ENCODE measurements at regions not wholly inside any gene's neighbourhood (a gene's known extent, or its start where the extent isn't known, plus 50 kb on each side); places are given as distances from the start of the nearest gene placed in this dataset.
"Not testable (repeated sequence)": the region's sequence is repeated elsewhere in the genome, so short reads cannot be mapped to it uniquely, and the experiment has no call there.

DNA sequence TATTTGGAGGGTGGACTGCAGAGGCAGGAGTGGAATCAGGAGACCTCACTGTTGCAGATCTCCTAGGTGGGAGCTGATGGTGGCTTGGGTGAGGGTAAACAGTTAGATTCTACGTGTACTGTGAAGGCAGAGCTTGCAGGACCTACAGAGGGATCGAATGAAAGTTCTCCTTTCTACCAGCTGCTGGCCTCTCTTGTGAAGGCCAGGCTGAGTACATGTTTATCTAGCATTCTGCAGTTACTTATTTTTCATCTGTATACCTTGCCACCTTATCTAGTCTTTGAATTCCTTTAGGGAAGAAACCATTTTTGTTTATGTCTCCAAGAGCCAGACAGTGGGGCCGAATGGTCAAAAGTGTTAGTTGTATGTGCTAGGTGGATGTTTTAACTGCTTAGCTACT, 57.6 kb downstream of the PTTG1 start:
- FAIRE-seq = no peak

DNA sequence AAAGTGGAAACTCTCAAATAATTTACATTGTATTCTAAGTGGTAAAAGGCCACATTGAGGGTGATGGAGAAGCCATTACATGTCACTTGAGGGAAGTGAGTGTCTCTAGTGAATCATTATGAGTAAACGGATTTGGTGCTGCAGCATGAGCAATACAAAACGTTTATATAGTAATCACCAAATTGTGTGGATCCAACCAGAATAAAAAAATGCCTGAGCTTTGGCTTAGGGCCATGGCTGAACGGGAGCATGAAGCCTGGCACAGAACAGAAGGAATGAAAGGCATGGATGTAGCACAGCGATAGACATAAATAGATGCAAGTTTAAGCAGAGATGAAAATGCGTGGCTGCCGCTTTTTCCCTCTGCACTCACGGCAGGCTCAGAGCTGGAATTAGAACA, 58.3 kb downstream of the PTTG1 start:
- no peak for FAIRE-seq

DNA sequence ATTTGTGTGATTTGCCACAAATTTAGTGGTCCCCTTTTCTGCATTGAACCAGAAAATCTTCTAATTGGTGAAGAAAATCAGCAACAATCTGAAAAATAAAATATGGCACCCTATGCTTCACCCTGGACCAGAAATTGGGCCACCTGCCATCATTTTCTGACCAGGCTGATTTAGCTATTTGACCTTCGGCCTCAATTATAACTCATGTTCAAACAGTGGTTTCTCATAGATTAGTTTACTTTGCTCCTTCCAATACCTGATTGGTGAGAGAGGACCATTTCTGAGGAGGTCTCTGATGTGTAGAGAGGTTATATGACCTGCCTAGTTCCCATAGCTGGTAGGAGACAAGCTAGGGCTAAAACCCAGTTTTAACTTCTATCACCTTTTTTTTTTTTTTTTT, 59.0 kb downstream of the PTTG1 start:
- no peak for FAIRE-seq

DNA sequence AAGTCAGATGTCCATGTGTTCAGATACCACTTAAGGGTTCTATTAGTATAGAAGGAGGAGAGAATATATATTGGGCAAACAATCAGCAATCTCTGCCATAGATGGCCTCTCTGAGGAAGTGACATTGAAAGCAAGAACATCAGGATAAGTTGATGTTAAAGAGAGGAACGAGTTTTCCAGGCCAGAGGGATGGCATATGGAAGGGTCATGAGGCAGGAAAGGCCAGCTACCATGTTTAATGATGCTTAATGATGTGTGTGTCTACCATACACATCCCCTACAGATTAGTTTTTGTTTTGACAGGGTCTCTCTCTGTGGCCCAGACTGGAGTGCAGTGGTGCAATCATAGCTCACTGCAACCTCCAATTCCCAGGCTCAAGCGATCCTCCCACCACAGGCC, 63.0 kb downstream of the PTTG1 start:
- FAIRE-seq = no peak

DNA sequence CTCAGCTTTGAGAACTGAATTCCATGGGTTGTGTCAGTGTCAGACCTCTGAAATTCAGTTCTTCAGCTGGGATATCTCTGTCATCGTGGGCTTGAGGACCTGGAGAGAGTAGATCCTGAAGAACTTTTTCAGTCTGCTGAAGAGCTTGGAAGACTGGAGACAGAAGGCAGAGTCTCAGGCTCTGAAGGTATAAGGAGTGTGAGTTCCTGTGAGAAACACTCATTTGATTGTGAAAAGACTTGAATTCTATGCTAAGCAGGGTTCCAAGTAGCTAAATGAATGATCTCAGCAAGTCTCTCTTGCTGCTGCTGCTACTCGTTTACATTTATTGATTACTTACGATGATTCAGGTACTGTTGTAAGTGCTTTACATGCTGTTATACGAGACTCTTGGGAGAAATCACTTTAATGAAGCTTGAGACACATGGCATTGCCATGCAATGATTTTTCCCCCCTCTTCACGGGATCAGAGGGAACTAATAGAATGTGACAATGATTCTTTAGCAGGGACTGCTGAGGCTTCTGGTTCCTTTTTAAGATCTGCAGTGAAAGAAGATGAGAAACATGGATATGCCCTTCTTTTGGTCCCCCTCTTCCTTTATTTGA, 63.8 kb downstream of the PTTG1 start:
- no peak for FAIRE-seq

DNA sequence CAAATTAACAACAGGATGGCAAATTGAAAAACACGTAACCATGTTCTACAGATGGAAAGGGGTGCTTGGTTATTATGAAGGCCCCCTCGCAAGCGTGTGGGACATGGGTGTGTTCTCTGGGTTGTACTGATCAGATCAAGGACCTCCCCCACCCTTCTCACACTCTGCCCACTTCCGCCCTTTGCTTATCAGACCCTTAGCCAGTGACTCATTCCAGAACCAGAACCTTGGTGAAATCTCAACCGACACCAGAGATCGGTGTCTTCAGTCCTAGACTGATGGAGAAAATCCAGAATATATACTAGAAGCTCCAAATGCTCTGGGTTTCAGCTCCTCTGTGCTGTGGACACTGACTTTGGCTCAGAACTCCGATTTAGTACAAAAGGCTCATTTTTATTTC, 64.9 kb downstream of the PTTG1 start:
- no peak for FAIRE-seq

DNA sequence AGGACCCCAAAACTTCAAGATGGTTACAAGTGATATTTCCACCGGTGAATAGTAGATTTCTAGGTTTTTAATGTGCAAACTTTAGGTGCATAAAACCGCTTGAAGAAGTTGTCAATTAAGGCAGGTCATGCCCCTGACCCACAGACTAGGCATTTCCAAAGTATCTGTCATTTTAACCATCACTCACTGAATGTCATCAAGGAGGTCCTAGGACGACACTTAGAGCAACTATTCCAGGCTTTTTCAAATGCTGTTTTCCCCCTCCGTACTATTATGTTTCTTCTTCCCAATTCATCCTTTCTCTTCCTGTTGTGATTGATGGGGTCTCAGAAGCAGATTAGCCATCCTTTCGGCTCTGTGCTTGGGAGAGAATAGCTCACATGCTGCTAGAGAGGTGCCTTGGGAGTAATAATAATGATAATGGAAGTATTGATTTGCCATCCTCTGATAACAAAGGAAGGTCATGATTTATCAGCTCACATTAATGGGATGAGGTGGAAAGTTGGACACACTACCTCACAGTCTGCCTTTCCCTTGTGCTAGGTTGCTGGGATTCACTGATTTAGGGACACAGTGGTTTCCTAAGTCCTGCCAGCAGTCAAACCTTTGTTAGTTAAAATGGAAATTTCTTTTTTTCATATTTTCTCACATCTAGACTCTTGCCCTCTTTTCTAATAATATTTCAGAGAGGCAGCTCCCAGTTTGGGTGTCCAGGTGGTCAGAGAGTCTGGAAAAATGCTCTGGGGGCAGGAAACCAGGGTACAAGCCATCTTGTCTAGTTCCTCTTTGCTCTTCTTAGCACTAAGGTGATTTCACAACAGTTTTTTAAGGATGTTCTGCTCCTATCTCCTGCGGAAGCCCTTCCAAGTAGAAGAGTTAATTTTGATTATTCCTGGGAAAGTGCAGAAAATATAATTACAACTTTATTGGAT, 67.0 kb downstream of the PTTG1 start:
- FAIRE-seq = no peak

DNA sequence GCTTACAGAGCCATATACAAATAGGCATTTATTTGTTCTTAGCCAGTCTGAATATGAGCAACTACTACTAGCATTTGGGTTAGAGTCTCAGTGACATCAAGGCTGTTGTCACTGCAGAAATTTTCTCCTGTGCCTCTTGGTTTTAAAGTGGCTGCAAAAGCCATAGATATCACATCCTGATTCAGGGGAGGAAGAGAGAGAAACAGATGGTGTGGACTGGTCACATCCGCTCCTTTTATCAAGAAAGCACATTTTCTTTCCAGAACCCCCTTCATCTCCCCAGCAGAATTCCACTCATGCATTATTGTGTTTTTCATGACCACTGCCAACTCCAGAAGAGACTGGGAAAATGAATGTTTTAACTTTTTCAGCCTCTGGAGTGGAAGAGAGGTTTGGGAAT, 69.8 kb downstream of the PTTG1 start:
- FAIRE-seq = no peak

DNA sequence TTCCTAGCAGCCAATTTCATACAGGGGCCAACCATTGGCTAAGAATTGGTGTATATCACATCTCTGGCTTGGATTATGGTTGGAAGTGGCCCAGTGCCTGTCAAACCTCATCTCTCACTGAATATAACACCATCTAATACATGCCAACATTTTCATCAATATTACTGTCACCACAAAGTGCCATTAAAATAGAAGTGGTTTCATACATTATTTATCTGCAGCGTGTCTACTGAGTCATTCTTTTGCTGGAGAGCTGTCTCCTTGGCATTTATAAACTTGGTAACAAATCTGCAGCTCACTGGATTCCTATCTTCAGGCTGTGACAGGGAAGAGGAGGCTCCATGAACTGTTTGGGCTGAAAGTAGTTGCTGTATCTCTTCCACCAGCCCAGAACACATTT, 70.9 kb downstream of the PTTG1 start:
- FAIRE-seq = no peak

DNA sequence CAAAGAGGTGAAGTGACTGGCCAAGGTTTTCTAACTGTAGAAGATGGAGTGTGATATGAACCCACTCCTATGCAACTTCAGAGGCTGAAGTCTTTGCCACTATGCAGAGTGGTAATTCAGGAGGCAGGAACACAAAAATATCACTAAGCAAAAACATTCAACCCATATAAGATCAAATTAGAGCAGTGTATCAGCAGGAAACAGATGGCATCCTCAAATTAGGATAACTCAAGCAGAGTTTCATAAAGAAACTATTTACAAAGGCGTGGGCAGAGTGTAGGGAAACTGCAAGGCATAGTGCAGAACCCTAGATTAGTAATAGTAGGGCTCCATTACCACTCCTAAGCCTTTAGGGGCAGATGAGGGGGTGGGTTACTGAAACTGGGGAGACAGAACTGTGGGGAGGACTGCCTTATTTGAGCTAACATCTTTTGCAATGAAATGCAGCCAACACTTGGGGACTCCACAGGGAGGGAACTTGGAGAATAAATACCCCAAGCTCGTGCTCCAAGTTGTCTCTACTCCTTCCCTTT, 72.2 kb downstream of the PTTG1 start:
- FAIRE-seq = no peak

DNA sequence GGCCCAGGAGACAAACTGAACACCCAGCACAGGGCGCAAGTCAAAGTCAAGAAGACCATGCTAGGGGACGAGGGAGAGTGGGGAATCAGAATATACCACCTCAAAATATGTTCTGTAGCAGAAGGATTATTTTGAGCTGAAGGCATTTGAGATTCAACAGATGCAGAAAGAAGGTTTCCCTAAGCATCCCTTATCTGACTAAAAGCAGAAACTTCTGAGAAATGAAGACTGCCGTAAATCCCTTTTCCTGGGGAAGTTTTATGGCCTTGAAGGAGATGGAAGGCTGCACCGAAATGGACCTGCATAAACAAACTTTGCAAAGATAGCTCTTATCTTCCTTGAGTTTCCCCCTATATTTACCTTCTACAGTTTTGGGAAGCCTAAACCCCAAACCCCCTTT, 72.8 kb downstream of the PTTG1 start:
- FAIRE-seq = no peak

DNA sequence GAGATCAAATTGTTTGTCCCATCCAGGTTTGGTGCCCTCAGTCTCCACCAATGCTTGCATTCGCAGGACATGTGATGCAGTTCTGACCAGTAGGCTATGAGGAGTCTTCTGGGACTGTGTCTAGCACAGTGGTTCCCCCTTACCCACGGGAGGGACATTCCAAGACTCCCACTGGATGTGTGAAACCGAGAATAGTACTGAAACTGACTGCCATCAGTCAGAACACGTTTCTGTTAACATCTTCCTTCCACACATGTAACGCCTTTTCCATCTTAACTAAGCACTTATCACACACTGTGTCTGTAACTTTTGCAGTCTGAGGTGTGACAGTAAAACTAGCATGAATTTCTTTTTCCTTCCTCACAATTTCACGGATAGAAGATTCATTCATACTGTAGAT, 74.7 kb downstream of the PTTG1 start:
- FAIRE-seq = no peak

DNA sequence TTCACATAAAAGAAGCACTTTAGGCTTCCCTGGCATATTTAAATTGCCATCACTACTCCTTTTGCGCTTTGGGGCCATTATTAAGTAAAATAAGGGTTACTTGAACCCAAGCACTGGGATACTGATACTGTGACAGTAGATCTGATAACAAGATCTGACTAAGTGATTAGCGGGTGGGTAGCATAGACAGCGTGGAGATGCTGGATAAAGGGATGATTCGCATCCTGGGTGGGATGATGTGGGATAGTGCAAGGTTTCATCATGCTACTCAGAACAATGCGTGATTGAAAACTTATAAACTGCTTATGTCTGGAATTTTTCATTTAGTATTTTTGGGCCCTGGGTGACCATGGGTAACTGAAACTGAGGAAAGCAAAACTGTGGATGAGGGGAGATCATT, 75.1 kb downstream of the PTTG1 start:
- FAIRE-seq = no peak

DNA sequence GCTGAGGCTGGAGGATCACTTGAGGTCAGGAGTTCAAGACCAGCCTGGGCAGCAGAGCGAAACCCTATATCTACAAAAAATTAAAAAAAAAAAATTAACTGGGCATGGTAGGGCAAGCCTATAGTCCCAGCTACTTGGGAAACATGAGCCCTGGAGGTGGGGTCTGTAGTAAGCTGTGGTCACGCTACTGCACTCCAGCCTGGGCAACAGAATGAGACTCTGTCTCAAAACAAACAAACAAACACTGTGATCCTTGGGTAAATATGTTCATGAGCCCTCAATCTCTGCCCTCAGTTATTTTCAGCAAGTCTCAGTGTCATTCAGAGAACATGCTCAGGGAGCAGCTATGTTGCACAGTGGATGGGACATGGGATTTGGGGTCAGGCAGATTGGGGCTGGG, 76.2 kb downstream of the PTTG1 start:
- FAIRE-seq = no peak

DNA sequence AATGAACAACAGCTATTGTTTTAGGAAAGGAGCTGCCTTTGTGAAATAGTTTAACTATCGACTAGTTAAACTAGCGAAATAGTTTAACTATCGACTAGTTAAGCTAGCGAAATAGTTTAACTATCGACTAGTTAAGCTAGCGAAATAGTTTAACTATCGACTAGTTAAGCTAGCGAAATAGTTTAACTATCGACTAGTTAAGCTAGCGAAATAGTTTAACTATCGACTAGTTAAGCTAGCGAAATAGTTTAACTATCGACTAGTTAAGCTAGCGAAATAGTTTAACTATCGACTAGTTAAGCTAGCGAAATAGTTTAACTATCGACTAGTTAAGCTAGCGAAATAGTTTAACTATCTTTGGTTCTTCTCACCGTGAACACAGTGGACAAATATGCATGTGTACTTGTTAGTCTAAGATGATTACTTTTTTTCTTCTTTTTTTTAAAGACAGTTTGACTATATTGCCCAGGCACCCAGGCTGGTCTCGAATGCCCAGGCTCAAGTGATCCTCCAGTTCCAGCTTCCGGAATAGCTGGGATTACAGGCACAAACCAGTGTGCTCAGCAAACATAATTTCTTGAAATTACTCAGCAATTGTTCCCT, 76.9 kb downstream of the PTTG1 start:
- not testable (repeated sequence) for FAIRE-seq

DNA sequence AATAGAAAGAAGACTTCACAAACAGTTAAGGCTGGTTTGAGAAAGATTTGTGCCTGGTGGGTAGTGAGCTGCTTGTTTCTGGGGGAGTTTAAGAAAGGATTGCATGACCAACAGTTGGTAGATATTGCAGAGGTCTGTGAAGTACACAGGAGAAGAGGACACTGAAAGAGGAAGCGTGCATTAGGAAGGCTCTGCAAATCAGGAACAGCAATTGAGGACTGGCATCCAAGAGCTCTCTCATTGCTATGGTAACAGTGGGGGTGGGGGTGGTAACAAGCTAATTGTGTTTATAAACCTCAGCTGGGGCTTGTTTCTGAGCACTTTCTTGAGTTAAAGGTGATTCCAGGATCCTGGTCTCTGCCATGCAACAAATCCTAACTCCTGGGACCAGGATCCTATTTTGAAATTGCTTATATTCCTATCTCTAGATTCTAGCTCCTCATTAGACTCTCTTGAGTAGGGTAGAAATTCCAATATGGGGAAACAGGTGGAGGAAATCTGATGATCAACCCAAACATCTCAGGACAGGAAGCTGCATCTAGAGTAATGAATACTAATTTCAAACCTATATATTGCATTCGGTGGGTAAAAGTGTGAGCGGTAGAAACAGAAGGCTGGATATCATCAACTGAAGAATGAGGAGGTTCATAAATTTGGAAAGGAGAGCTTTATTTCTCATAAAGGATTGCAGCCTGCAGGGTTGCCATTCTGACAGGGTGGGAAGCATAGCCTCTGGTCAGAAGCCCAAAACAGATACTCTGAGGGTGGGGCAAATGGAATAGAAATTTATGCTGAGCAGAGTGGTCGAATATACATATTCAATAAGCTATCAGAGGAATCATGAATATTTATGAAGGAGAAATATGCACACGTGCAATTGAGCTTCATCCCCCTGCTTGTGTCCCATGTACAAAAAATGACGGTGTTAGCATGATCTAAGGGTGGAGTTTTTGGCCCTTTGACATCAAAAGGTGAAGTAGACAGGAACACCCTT, 79.4 kb downstream of the PTTG1 start:
- no peak for FAIRE-seq

DNA sequence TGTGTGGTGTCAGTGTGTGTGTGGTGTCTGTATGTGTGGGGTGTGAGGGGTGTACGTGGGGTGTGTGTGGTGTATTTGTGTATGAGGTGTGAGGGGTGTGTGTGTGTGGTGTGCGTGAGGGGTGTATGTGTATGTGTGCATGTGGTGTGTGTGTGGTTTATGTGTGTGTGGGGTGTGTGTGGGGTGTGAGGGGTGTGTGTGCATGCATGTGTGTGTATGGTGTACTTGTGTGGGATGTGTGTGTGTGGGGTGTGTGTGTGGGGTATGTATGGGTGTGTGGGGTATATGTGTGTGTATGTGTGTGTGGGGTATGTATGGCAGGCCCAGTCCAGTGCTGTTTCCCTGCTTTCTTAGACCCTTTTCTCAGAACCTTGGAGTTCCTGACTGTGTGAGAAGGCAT, 83.3 kb downstream of the PTTG1 start:
- FAIRE-seq = no peak

DNA sequence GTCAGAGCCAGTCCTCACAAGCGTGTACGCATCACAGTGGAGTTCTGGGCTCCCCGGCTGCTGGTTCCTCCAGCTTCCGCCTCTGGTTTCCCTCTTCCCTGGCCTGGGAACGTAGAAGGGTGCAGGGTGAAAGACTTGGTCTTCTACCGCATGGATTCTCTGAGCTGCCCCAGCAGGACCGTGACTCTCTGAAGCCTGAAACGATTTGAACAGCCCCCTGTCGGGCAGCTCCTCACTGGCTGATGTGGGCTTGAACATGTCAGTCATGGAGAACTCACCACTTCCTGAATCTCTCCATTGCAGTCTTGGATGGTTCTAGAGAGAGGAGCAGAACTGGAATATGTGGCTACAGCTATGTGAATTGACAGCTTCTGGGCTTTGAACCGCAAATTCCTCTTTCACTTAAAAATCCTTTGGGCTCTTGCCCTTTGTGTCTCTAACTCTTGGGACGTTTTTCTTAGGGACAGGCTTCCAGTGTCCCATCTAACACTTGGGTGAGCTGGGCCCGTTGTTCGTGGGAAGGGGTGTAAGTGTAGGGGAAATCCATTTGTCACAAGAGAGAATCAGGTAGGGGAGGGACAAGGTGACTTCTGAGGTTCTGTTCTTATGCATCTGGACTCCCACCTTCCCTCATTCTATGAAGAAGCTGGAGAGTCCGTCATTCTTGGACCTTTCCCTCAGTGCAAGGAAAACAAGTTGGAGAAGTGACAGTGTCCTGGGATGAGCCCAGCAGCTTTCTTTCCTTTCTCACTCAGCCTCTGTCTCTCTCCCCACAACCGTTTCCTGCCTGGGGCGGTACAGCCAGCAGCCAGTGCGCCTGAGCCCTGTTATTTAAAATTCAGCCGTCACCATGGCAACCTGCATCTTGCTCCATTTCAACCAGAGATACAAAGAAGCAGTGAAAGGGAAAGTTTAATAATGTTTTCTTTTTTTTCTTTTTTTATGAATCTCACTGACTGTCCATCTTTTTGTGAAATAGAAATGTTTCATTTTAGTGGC, 84.7 kb downstream of the PTTG1 start:
- FAIRE-seq = no peak

DNA sequence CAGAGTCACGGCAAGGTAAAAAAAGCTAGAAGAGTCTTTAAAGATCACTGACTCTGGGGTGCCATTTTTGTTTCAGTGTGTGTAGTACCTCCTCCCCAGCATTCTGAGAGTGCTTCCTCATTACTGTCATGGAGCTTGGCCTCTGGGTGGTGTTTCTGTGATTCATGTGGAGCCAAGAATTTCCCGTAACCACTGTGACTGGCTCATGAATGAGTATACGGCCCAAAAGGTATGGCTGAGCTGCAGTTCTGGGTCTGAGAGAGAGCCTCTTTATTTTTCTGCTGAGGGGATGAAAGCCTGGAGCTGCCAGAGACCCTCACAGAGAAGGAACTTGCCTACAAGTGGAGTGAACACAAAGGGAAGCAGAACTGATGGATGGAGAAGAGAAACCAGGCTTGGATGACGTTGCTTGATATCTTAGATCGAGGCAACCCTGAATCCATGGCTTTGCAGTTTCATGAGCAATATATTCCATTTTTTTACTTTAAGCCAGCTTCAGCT, 85.6 kb downstream of the PTTG1 start:
- no peak for FAIRE-seq

DNA sequence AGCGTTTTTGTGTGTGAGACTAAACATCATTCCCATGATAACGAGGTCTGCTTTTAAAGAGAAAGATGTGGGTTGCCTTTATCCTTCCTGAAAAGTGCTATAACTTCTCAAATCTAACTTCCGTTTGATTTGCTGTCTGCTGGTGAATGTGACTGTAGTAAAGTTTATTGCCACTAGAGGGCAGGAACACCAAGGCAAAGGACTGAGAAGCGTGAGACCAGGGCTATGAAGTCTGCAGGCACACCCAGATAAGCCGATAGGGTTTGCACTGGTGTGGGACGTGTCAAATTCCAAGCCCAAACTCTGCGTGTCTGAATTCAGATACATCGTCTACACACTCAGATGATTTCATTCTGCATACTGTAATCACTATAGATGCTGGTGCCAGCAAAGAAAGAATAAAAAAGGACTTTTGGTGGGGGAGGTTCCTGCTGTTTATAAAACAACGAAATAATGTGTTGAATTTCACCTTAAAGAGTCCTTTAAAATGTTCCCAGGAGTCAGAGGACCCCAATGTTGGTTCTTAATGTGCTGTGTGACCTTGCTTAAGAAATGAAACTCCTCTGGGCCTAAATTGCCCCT, 87.2 kb downstream of the PTTG1 start:
- peak; percentile 6 for FAIRE-seq
